H9 (cell line): ENCODE measurements at regions not wholly inside any gene's neighbourhood (a gene's known extent, or its start where the extent isn't known, plus 50 kb on each side); places are given as distances from the start of the nearest gene placed in this dataset.

ENCODE experiments used
- DNase-seq: peaks from one replicate; pipeline ENCODE4 v3.0.0-alpha.2; 2017
- H2AFZ ChIP-seq: one replicate; pipeline ENCODE4 v1.6.1; 2013; ENCODE audit warnings: mild to moderate bottlenecking, low read length, control low read depth, moderate library complexity
- H2AK5ac ChIP-seq: 2 replicates; pipeline ENCODE4 v1.6.1; 2013; ENCODE audit warnings: low read length, control low read depth, mixed read lengths; ENCODE audit not compliant: insufficient read length
- H2BK120ac ChIP-seq: one replicate; pipeline ENCODE4 v1.6.1; 2013; ENCODE audit warnings: low read depth, mild to moderate bottlenecking, low read length, control low read depth, inconsistent platforms; ENCODE audit not compliant: poor library complexity, severe bottlenecking
- H2BK12ac ChIP-seq: 2 replicates; pipeline ENCODE4 v1.6.1; 2013; ENCODE audit warnings: low read length, control low read depth, mixed read lengths, low read depth; ENCODE audit not compliant: insufficient read length
- H2BK15ac ChIP-seq: 2 replicates; pipeline ENCODE4 v1.6.1; 2013; ENCODE audit warnings: low read depth, low read length, control low read depth
- H2BK20ac ChIP-seq: one replicate; pipeline ENCODE4 v1.6.1; 2013; ENCODE audit warnings: low read depth, mild to moderate bottlenecking, low read length, control low read depth, inconsistent platforms; ENCODE audit not compliant: poor library complexity, severe bottlenecking
- H2BK5ac ChIP-seq: 2 replicates; pipeline ENCODE4 v1.6.1; 2013; ENCODE audit warnings: low read length, control low read depth, mixed read lengths; ENCODE audit not compliant: insufficient read length
- H3K14ac ChIP-seq: 2 replicates; pipeline ENCODE4 v1.6.1; 2013; ENCODE audit warnings: low read length, control low read depth; ENCODE audit not compliant: insufficient read depth
- H3K18ac ChIP-seq: 2 replicates; pipeline ENCODE4 v1.6.1; 2013; ENCODE audit warnings: low read depth, mild to moderate bottlenecking, mixed read lengths, low read length, control low read depth; ENCODE audit not compliant: insufficient read length
- H3K23ac ChIP-seq: 2 replicates; pipeline ENCODE4 v1.6.1; 2013; ENCODE audit warnings: low read length, control low read depth, mixed read lengths, low read depth; ENCODE audit not compliant: insufficient read length
- H3K23me2 ChIP-seq: 2 replicates; pipeline ENCODE4 v1.6.1; 2013; ENCODE audit warnings: low read depth, mild to moderate bottlenecking, mixed read lengths, low read length, control low read depth; ENCODE audit not compliant: insufficient read length, poor library complexity, severe bottlenecking
- H3K27ac ChIP-seq: 2 replicates; pipeline ENCODE4 v1.5.1; 2013; ENCODE audit warnings: low read length, control low read depth, mixed read lengths, low read depth; ENCODE audit not compliant: insufficient read length
- H3K27me3 ChIP-seq: 2 replicates; pipeline ENCODE4 v1.6.1; 2013; ENCODE audit warnings: low read length, control low read depth, inconsistent platforms; ENCODE audit not compliant: insufficient read depth
- H3K4ac ChIP-seq: 2 replicates; pipeline ENCODE4 v1.6.1; 2013; ENCODE audit warnings: low read depth, mild to moderate bottlenecking, control low read depth, inconsistent platforms, low read length, moderate library complexity
- H3K4me1 ChIP-seq: 2 replicates; pipeline ENCODE4 v1.6.1; 2013; ENCODE audit warnings: low read length, control low read depth, inconsistent platforms; ENCODE audit not compliant: insufficient read depth
- H3K4me2 ChIP-seq: 2 replicates; pipeline ENCODE4 v1.6.1; 2013; ENCODE audit warnings: low read length, control low read depth, mixed read lengths; ENCODE audit not compliant: insufficient read length, insufficient read depth
- H3K56ac ChIP-seq: 2 replicates; pipeline ENCODE4 v1.6.1; 2013; ENCODE audit warnings: low read depth, mild to moderate bottlenecking, mixed read lengths, low read length, control low read depth; ENCODE audit not compliant: insufficient read length
- H3K79me1 ChIP-seq: 2 replicates; pipeline ENCODE4 v1.6.1; 2013; ENCODE audit warnings: low read depth, mild to moderate bottlenecking, moderate library complexity, low read length, control low read depth, inconsistent platforms; ENCODE audit not compliant: insufficient read depth, poor library complexity, severe bottlenecking
- H3K79me2 ChIP-seq: 2 replicates; pipeline ENCODE4 v1.6.1; 2013; ENCODE audit warnings: low read length, control low read depth, inconsistent platforms; ENCODE audit not compliant: insufficient read depth
- H3K9ac ChIP-seq: 2 replicates; pipeline ENCODE4 v1.6.1; 2013; ENCODE audit warnings: low read length, control low read depth, mixed read lengths; ENCODE audit not compliant: insufficient read length; ENCODE audit errors: extremely low read depth
- H3K9me3 ChIP-seq: one replicate; pipeline ENCODE4 v1.6.1; 2013; ENCODE audit warnings: low read depth, low read length, inconsistent platforms; ENCODE audit not compliant: control insufficient read depth
- H3T11ph ChIP-seq: one replicate; pipeline ENCODE4 v1.6.1; 2013; ENCODE audit warnings: mild to moderate bottlenecking, low read length, control low read depth, inconsistent platforms
- H4K20me1 ChIP-seq: one replicate; pipeline ENCODE4 v1.6.1; 2013; ENCODE audit not compliant: control insufficient read depth, insufficient read length, insufficient read depth
- H4K5ac ChIP-seq: 2 replicates; pipeline ENCODE4 v1.6.1; 2013; ENCODE audit warnings: low read depth, mild to moderate bottlenecking, mixed read lengths, low read length, control low read depth; ENCODE audit not compliant: insufficient read length
- H4K8ac ChIP-seq: replicated peaks from 2 replicates; pipeline ENCODE4 v1.6.1; 2013; ENCODE audit warnings: low read length, control low read depth, mixed read lengths, low read depth; ENCODE audit not compliant: insufficient read length
- H4K91ac ChIP-seq: 2 replicates; pipeline ENCODE4 v1.6.1; 2013; ENCODE audit warnings: low read depth, mild to moderate bottlenecking, moderate library complexity, mixed read lengths, low read length, control low read depth; ENCODE audit not compliant: insufficient read length
- H3K27ac Mint-ChIP-seq, 3 experiments: 2 replicates in 2 of 3; 3 replicates in 1 of 3; pipeline ENCODE4 v1.8.0; 2020 to 2021; ENCODE audit warnings: mixed read lengths in 3 of 3, mild to moderate bottlenecking in 1 of 3, moderate library complexity in 1 of 3
- H3K27me3 Mint-ChIP-seq: 2 replicates; pipeline ENCODE4 v1.8.0; 2021; ENCODE audit warnings: low read depth, mild to moderate bottlenecking, moderate library complexity, mixed read lengths
- H3K36me3 Mint-ChIP-seq, 3 experiments: 2 replicates in 2 of 3; 3 replicates in 1 of 3; pipeline ENCODE4 v1.8.0; 2020 to 2021; ENCODE audit warnings: low read depth in 3 of 3, mixed read lengths in 3 of 3; ENCODE audit not compliant: insufficient read depth in 1 of 3
- H3K4me1 Mint-ChIP-seq, 2 experiments: 2 replicates each; pipeline ENCODE4 v1.8.0; 2020; ENCODE audit warnings: mixed read lengths in 2 of 2
- H3K4me3 Mint-ChIP-seq, 2 experiments: 2 replicates in 1 of 2; 3 replicates in 1 of 2; pipeline ENCODE4 v1.8.0; 2020 to 2021; ENCODE audit warnings: mild to moderate bottlenecking in 2 of 2, mixed read lengths in 2 of 2, moderate library complexity in 1 of 2
- H3K9me3 Mint-ChIP-seq, 2 experiments: 2 replicates in 1 of 2; 3 replicates in 1 of 2; pipeline ENCODE4 v1.8.0; 2020; ENCODE audit warnings: mild to moderate bottlenecking in 2 of 2, mixed read lengths in 2 of 2, moderate library complexity in 1 of 2
- CTCF ChIP-seq: fragments of 200-600 bp; sonication (generic); conservative IDR thresholded peaks from 3 replicates; pipeline ENCODE4 v1.8.0; 2021; ENCODE audit warnings: antibody characterized with exemption, mild to moderate bottlenecking
- WGBS: extraction: QIAGEN DNeasy Blood & Tissue Kit; methylation state at CpG from one replicate; pipeline ENCODE4 v1.1.7; 2013; ENCODE audit warnings: missing lambda C conversion rate, low lambda C conversion rate, mixed read lengths; ENCODE audit not compliant: insufficient read length; ENCODE audit errors: extremely low coverage; 5-methylcytosine and 5-hydroxymethylcytosine counted together

GRCh38 chr6:134413241-134413643 is 95.3 kb upstream of the SGK1 start:
- peaks cover 4 to 6% of the 10 kb centered on the region in 2 experiments for H3K4me1 Mint-ChIP-seq
- no peak overlapping the region for H3K4me2 ChIP-seq
- H2AK5ac ChIP-seq, result no peak overlapping the region
- no peaks in the 10 kb centered on the region for H3K9me3 ChIP-seq
- H2BK120ac ChIP-seq, result no peak overlapping the region
- no peak overlapping the region for H3K27ac ChIP-seq
- no peak for TF ChIP-seq CTCF
- H3K36me3 Mint-ChIP-seq, result peaks cover 2 to 22% (median 5%) of the 10 kb centered on the region in 3 experiments; a peak in 5 of 7 replicates
- no peaks in the 10 kb centered on the region for H4K20me1 ChIP-seq
- H3K4me3 Mint-ChIP-seq, result no peak overlapping the region
- H3K56ac ChIP-seq, result no peak overlapping the region
- H2BK12ac ChIP-seq, result no peak overlapping the region
- no peaks in the 10 kb centered on the region for H3K79me2 ChIP-seq
- H3K18ac ChIP-seq, result no peak overlapping the region
- H3T11ph ChIP-seq, result no peak overlapping the region
- H3K9ac ChIP-seq, result no peak overlapping the region
- H3K27ac Mint-ChIP-seq, result no peak overlapping the region
- no peaks in the 10 kb centered on the region for H3K4me1 ChIP-seq
- H3K27me3 ChIP-seq, result no peaks in the 10 kb centered on the region
- H3K14ac ChIP-seq, result no peak overlapping the region
- no CpG with 5 or more reads among the region's 1 CpG for WGBS
- H3K4ac ChIP-seq, result no peak overlapping the region
- H3K79me1 ChIP-seq, result no peaks in the 10 kb centered on the region
- H4K8ac ChIP-seq, result no peak overlapping the region
- no peak overlapping the region for H2BK5ac ChIP-seq
- no peak overlapping the region for H3K23ac ChIP-seq
- peaks cover 15 to 19% of the 10 kb centered on the region in 2 experiments for H3K9me3 Mint-ChIP-seq
- H2AFZ ChIP-seq, result no peak overlapping the region
- H3K23me2 ChIP-seq, result no peaks in the 10 kb centered on the region
- H4K91ac ChIP-seq, result no peak overlapping the region
- no peak overlapping the region for H2BK20ac ChIP-seq
- DNase-seq, result no peak
- no peak overlapping the region for H2BK15ac ChIP-seq
- no peak overlapping the region for H4K5ac ChIP-seq
- no peaks in the 10 kb centered on the region for H3K27me3 Mint-ChIP-seq
